BJ (cell line): ENCODE measurements at regions not wholly inside any gene's neighbourhood (a gene's known extent, or its start where the extent isn't known, plus 50 kb on each side); places are given as distances from the start of the nearest gene placed in this dataset.

ENCODE experiments used
- CTCF ChIA-PET: fragments of 350-600 bp; formaldehyde crosslinking; extraction: SDS; loops from one replicate; lab custom pipeline; 2021; ENCODE audit warnings: antibody characterized with exemption, inconsistent platforms; lab: Yijun Ruan, JAX
- POLR2A ChIA-PET: fragments of 300-600 bp; sonication (Branson Sonifier 250); formaldehyde crosslinking; extraction: SDS; loops from one replicate; lab custom pipeline; 2021; ENCODE audit warnings: antibody characterized with exemption; lab: Charles Lee
- DNase-seq: peaks from one replicate; pipeline ENCODE4 v3.0.0-alpha.2; 2011; ENCODE audit warnings: low read depth
- H3K27me3 ChIP-seq: 2 replicates; pipeline ENCODE4 v1.6.0; 2011; ENCODE audit warnings: low read length; ENCODE audit not compliant: control insufficient read depth, insufficient read depth
- H3K36me3 ChIP-seq: 2 replicates; pipeline ENCODE4 v1.5.1; 2011; ENCODE audit warnings: low read length; ENCODE audit not compliant: control insufficient read depth, insufficient read depth
- H3K4me3 ChIP-seq: 2 replicates; pipeline ENCODE4 v1.5.1; 2011; ENCODE audit warnings: low read depth, mild to moderate bottlenecking, control low read depth, low read length
- CTCF ChIP-seq: IDR thresholded peaks from 2 replicates; pipeline ENCODE4 v1.5.1; 2011; ENCODE audit warnings: low read depth, mild to moderate bottlenecking, control low read depth, inconsistent platforms, low read length, moderate library complexity; ENCODE audit not compliant: insufficient read depth

GRCh38 chr5:142259758-142260157, 65.1 kb downstream of the SPRY4 start:
- no peak for TF ChIP-seq CTCF
- Histone ChIP-seq H3K27me3 (no peaks in the 10 kb centered on the region), H3K4me3 (no peak overlapping the region), H3K36me3 (no peaks in the 10 kb centered on the region)
- ChIA-PET POLR2A (no interaction called here), CTCF (interaction anchor here (1.3 kb wide), 1 partner anchor 8 kb away, joined by 3 read pairs; no protein-coding TSS in a partner anchor)
- DNase-seq = no peak

- no peak for TF ChIP-seq CTCF
Observed at GRCh38 chr5:142255831-142256230, 69.0 kb downstream of the SPRY4 start.

GRCh38 chr5:142254431-142254830, 70.4 kb downstream of the SPRY4 start:
- ChIA-PET CTCF (no interaction called here), POLR2A (no interaction called here)

More at GRCh38 chr5:142255831-142256230, 69.0 kb downstream of the SPRY4 start:
- Histone ChIP-seq H3K4me3 (no peak overlapping the region), H3K27me3 (no peaks in the 10 kb centered on the region), H3K36me3 (no peaks in the 10 kb centered on the region)
- ChIA-PET CTCF (interaction anchor here (0.6 to 1.1 kb wide), 2 partner anchors 19 to 22 kb away, joined by 3 read pairs; no protein-coding TSS in a partner anchor), POLR2A (no interaction called here)
- DNase-seq = no peak

GRCh38 chr5:142253938-142254337, 70.9 kb downstream of the SPRY4 start:
- Histone ChIP-seq H3K4me3 (no peak overlapping the region), H3K27me3 (no peaks in the 10 kb centered on the region), H3K36me3 (no peaks in the 10 kb centered on the region)
- ChIA-PET CTCF (no interaction called here), POLR2A (no interaction called here)
- TF ChIP-seq CTCF = no peak
- no peak for DNase-seq

More at GRCh38 chr5:142254431-142254830, 70.4 kb downstream of the SPRY4 start:
- TF ChIP-seq CTCF = no peak
- no peaks in the 10 kb centered on the region for H3K27me3 ChIP-seq
- DNase-seq = no peak
- H3K36me3 ChIP-seq = no peaks in the 10 kb centered on the region
- H3K4me3 ChIP-seq = no peak overlapping the region

- ChIA-PET CTCF (interaction anchor here (0.6 to 1.3 kb wide), 2 partner anchors 8 to 300 kb away, joined by 3 to 5 read pairs; no protein-coding TSS in a partner anchor), POLR2A (no interaction called here)
- Histone ChIP-seq H3K4me3 (no peak overlapping the region), H3K36me3 (no peaks in the 10 kb centered on the region), H3K27me3 (no peaks in the 10 kb centered on the region)
- TF ChIP-seq CTCF = no peak
- no peak for DNase-seq
Observed at GRCh38 chr5:142250119-142250518, 74.7 kb downstream of the SPRY4 start.
